ENCODE measurements at regions not wholly inside any gene's neighbourhood (a gene's known extent, or its start where the extent isn't known, plus 50 kb on each side); places are given as distances from the start of the nearest gene placed in this dataset.
"Not testable (repeated sequence)": the region's sequence is repeated elsewhere in the genome, so short reads cannot be mapped to it uniquely, and the experiment has no call there.

- Mint-ChIP-seq H3K36me3 (ENCODE audit: low read depth) (no peaks in the 10 kb centered on the region), H3K4me1 (ENCODE audit: low read depth) (no peaks in the 10 kb centered on the region), H3K9me3 (no peaks in the 10 kb centered on the region), H3K27me3 (ENCODE audit: insufficient read depth) (no peaks in the 10 kb centered on the region; the same call in 1 of the 2 replicates), H3K4me3 (no peak overlapping the region), H3K27ac (no peak overlapping the region)
- DNase-seq: no peak
- TF ChIP-seq CTCF (IDR thresholded peaks at IDR 0.05): no peak
These were observed 511.5 kb upstream of the PTBP2 start for GRCh38 chr1:96210054-96210453.

- DNase-seq: no peak
- H3K27me3 Mint-ChIP-seq (ENCODE audit: insufficient read depth): no peaks in the 10 kb centered on the region; the same call in 1 of the 2 replicates
- H3K27ac Mint-ChIP-seq: no peak overlapping the region
- H3K4me1 Mint-ChIP-seq (ENCODE audit: low read depth): no peaks in the 10 kb centered on the region
- no peaks in the 10 kb centered on the region for H3K36me3 Mint-ChIP-seq (ENCODE audit: low read depth)
- H3K4me3 Mint-ChIP-seq: no peak overlapping the region
- no peak for TF ChIP-seq CTCF (IDR thresholded peaks at IDR 0.05)
- no peaks in the 10 kb centered on the region for H3K9me3 Mint-ChIP-seq
These were observed 510.4 kb upstream of the PTBP2 start for GRCh38 chr1:96211202-96211601.

GRCh38 chr1:96214982-96215381, 506.6 kb upstream of the PTBP2 start:
- DNase-seq: no peak

GRCh38 chr1:96220651-96221050, 500.9 kb upstream of the PTBP2 start:
- Mint-ChIP-seq H3K4me3 (no peak overlapping the region), H3K4me1 (ENCODE audit: low read depth) (no peaks in the 10 kb centered on the region), H3K27me3 (ENCODE audit: insufficient read depth) (peaks cover 4% of the 10 kb centered on the region), H3K9me3 (no peaks in the 10 kb centered on the region), H3K36me3 (ENCODE audit: low read depth) (no peaks in the 10 kb centered on the region), H3K27ac (no peak overlapping the region)
- TF ChIP-seq CTCF (IDR thresholded peaks at IDR 0.05): no peak
- DNase-seq: no peak

More at GRCh38 chr1:96214982-96215381, 506.6 kb upstream of the PTBP2 start:
- no peak for TF ChIP-seq CTCF (IDR thresholded peaks at IDR 0.05)
- Mint-ChIP-seq H3K4me1 (ENCODE audit: low read depth) (no peaks in the 10 kb centered on the region), H3K36me3 (ENCODE audit: low read depth) (no peaks in the 10 kb centered on the region), H3K27me3 (ENCODE audit: insufficient read depth) (peaks cover 3% of the 10 kb centered on the region), H3K9me3 (no peaks in the 10 kb centered on the region), H3K4me3 (no peak overlapping the region), H3K27ac (no peak overlapping the region)

GRCh38 chr1:96222701-96223100, 498.9 kb upstream of the PTBP2 start:
- no peak overlapping the region for H3K27ac Mint-ChIP-seq
- no peak overlapping the region for H3K4me3 Mint-ChIP-seq
- H3K27me3 Mint-ChIP-seq (ENCODE audit: insufficient read depth): peaks cover 4% of the 10 kb centered on the region
- no peaks in the 10 kb centered on the region for H3K4me1 Mint-ChIP-seq (ENCODE audit: low read depth)
- H3K9me3 Mint-ChIP-seq: no peaks in the 10 kb centered on the region
- H3K36me3 Mint-ChIP-seq (ENCODE audit: low read depth): no peaks in the 10 kb centered on the region
- no peak for TF ChIP-seq CTCF (IDR thresholded peaks at IDR 0.05)
- DNase-seq: no peak

GRCh38 chr1:96224229-96224628, 497.4 kb upstream of the PTBP2 start:
- not testable (repeated sequence) for H3K9me3 Mint-ChIP-seq; H3K36me3 Mint-ChIP-seq (ENCODE audit: low read depth); H3K27me3 Mint-ChIP-seq (ENCODE audit: insufficient read depth); H3K4me3 Mint-ChIP-seq; H3K4me1 Mint-ChIP-seq (ENCODE audit: low read depth); H3K27ac Mint-ChIP-seq; DNase-seq
